22Rv1 (cell line): ENCODE measurements at regions not wholly inside any gene's neighbourhood (a gene's known extent, or its start where the extent isn't known, plus 50 kb on each side); places are given as distances from the start of the nearest gene placed in this dataset.

Source experiments
- H3K27ac ChIP-seq: fragments of 450-650 bp; 2 replicates; pipeline ENCODE4 v1.5.1; 2017
- ZFX ChIP-seq: fragments of 450-650 bp; IDR thresholded peaks from 2 replicates; pipeline ENCODE4 v1.6.1; 2017; ENCODE audit warnings: antibody characterized with exemption, borderline replicate concordance
- TF ChIP-seq, protein P1 (sequence below): fragments of 450-650 bp; IDR thresholded peaks from 2 replicates; pipeline ENCODE4 v1.5.1; 2017; ENCODE audit warnings: mild to moderate bottlenecking

DNA sequence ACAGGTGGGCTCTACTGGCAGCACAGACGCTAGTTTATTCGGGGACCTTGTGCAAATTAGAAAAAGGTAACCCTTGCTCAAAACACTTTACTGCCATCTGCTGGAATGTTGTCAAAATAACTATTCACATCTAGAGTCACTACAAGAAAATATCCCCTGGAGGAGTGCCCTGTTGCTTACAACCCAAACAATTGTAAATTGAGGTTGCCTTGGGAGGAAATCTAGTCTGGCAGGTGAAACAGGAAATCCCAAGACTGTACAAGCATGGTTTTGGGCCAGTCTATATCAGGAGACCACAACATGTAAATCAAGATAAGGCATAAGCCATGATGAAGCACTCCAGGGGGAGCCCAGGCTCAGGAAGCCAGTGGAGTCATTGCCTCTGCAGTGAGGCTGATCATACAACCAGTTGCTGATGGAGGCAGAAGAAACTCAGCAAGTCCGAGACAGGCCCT, 136.8 kb upstream of the ACP3 start:
- H3K27ac ChIP-seq = no peak overlapping the region
- no peak for TF ChIP-seq ZFX
- TF ChIP-seq, protein P1, sequence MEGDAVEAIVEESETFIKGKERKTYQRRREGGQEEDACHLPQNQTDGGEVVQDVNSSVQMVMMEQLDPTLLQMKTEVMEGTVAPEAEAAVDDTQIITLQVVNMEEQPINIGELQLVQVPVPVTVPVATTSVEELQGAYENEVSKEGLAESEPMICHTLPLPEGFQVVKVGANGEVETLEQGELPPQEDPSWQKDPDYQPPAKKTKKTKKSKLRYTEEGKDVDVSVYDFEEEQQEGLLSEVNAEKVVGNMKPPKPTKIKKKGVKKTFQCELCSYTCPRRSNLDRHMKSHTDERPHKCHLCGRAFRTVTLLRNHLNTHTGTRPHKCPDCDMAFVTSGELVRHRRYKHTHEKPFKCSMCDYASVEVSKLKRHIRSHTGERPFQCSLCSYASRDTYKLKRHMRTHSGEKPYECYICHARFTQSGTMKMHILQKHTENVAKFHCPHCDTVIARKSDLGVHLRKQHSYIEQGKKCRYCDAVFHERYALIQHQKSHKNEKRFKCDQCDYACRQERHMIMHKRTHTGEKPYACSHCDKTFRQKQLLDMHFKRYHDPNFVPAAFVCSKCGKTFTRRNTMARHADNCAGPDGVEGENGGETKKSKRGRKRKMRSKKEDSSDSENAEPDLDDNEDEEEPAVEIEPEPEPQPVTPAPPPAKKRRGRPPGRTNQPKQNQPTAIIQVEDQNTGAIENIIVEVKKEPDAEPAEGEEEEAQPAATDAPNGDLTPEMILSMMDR = peak; percentile 83

GRCh38 chr3:132183811-132184210, 133.4 kb upstream of the ACP3 start:
- TF ChIP-seq, protein P1 = no peak
- TF ChIP-seq ZFX = no peak
- H3K27ac ChIP-seq = no peak overlapping the region

GRCh38 chr3:132187746-132188145, 129.5 kb upstream of the ACP3 start:
- TF ChIP-seq, protein P1 = no peak
- TF ChIP-seq ZFX = no peak
- no peak overlapping the region for H3K27ac ChIP-seq

DNA sequence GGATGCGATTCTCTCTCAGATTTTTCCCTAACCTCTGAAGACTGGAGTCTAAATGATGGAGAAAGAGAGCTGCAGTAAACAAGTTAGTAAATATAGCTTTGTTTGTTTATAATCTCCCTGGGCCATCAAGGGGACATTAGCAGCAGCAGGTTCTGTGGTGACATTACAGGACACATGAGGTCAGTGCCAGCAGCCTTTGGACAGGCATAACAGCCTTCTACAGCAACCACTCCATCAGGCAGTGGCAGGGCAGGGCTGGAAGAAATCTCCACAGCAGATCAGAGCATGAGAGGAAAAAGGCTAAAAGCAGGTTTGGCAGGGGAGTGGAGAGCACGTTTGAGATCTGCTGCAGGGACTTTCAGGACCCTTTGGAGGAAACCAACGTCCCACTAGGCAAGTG, 127.6 kb upstream of the ACP3 start:
- H3K27ac ChIP-seq = no peak overlapping the region
- no peak for TF ChIP-seq ZFX

DNA sequence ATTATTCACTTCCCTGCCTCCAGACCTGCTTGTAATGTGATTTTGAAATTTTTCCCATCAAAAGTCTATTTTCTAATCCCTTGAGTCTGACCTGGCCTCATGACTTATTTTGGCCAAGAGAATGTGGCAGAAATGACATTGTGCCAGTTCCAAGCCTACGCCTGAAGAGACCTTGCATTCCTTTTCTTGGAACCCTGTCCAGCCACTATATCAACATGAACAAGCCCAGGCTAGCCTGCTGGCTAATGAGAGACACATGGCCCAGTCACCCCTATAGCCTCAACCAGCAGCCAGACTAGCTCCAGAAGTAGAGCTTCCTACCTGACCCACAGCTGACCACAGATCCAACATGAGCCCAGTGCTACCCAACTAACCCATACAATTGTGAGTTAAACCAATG, 121.1 kb upstream of the ACP3 start:
- H3K27ac ChIP-seq = no peak overlapping the region
- no peak for TF ChIP-seq ZFX
- TF ChIP-seq, protein P1 = no peak

DNA sequence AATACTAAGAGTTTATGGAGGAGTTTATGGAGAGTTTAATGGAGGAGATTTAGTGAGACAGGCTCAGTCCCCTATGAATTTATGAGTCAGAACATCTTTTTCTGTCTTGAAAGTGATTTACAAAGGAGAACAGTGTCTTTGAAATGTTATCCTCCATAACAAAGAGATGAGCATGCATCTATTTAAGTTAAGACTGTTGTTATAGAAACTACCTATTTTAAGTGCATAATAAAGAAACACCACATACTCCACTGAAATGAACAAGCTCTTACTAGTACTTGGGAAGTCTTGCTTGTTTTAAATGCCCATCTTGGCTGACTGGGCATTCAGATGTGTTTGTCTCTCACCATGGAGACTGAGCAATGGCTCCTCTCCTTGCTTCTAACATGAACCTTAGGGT, 118.7 kb upstream of the ACP3 start:
- H3K27ac ChIP-seq = no peak overlapping the region
- TF ChIP-seq, protein P1 = no peak
- TF ChIP-seq ZFX = no peak

DNA sequence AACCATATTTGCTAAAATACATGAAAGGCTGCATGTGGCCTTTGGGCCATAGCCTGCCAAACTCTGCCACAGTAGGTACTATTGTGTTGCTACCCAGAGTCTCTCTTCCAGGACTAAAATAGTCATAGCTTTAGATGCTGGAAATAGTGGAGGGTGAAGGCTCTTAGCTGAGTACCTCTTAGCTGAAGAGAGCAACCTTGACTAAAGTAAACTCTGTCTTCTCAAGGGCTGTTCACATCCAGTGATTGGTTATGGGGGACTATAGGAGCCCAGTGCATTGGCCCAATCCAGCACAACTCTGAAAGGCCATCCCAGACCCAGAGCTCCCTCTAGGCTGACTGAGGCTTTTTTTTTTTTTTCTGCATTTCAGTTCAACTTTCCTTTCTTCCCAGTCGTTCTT, 117.8 kb upstream of the ACP3 start:
- TF ChIP-seq ZFX = no peak
- TF ChIP-seq, protein P1 = no peak
- no peak overlapping the region for H3K27ac ChIP-seq

GRCh38 chr3:132202586-132202985, 114.6 kb upstream of the ACP3 start:
- H3K27ac ChIP-seq = no peak overlapping the region
- TF ChIP-seq, protein P1 = no peak
- TF ChIP-seq ZFX = no peak
